ENCODE measurements at regions not wholly inside any gene's neighbourhood (a gene's known extent, or its start where the extent isn't known, plus 50 kb on each side); places are given as distances from the start of the nearest gene placed in this dataset.
"Not testable (repeated sequence)": the region's sequence is repeated elsewhere in the genome, so short reads cannot be mapped to it uniquely, and the experiment has no call there.

DNA sequence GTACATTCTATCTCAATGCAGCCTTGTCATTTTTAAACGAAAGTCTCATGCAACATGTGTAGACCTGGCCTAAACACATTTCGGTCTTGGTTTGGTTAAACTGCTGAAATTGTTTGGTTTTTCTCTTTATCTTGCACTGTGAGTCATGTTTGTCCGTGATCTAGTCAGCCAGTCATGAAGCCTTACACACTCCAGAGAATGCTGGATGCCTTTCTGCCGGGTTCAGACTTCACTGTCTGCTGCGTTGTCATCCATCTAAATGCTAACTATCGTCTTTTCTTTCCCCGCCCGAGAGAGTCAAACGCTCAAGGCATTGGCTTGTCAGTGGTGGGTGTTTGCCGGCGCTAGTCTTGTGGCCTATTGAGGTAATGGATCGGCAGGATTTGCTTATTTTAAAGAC, 1194.6 kb upstream of the WWC1 start:
- Histone ChIP-seq H2AFZ (ENCODE audit: low read depth, low read length) (no peak overlapping the region), H3K4me3 (ENCODE audit: low read length) (no peak overlapping the region), H3K27me3 (ENCODE audit: insufficient read depth, low read length) (no peaks in the 10 kb centered on the region), H3K9me3 (ENCODE audit: low read length) (no peaks in the 10 kb centered on the region), H3K4me1 (ENCODE audit: insufficient read depth, low read length) (peaks cover 7% of the 10 kb centered on the region), H3K36me3 (ENCODE audit: insufficient read depth, low read length) (no peaks in the 10 kb centered on the region)

DNA sequence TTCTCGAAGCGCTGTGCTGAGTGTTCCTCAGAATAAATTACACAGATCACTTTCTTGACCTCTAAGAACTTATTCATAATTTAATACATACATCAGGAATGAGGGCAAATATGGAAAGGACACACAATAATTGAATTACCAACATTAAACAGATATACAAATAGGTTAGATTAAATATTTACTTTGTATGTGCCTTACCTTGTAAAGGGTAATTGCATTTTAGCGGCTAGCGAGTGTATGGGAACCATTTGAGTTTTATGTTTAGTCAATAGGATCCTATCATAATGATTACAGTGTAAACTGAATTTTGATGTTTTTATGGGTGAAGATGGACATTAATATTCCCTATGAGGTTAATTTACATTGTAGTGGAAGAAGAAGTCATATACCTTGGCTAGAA, 1187.1 kb upstream of the WWC1 start:
- Histone ChIP-seq H2AFZ (ENCODE audit: low read depth, low read length) (no peak overlapping the region), H3K36me3 (ENCODE audit: insufficient read depth, low read length) (no peaks in the 10 kb centered on the region), H3K4me3 (ENCODE audit: low read length) (no peak overlapping the region), H3K4me1 (ENCODE audit: insufficient read depth, low read length) (no peaks in the 10 kb centered on the region), H3K9me3 (ENCODE audit: low read length) (peaks cover 2% of the 10 kb centered on the region), H3K27me3 (ENCODE audit: insufficient read depth, low read length) (no peaks in the 10 kb centered on the region)

GRCh38 chr5:167105941-167106340, 1185.5 kb upstream of the WWC1 start:
- Histone ChIP-seq H3K36me3 (ENCODE audit: insufficient read depth, low read length) (no peaks in the 10 kb centered on the region), H3K9me3 (ENCODE audit: low read length) (peaks cover 2% of the 10 kb centered on the region), H3K27me3 (ENCODE audit: insufficient read depth, low read length) (no peaks in the 10 kb centered on the region), H3K4me1 (ENCODE audit: insufficient read depth, low read length) (no peaks in the 10 kb centered on the region), H3K4me3 (ENCODE audit: low read length) (no peak overlapping the region), H2AFZ (ENCODE audit: low read depth, low read length) (no peak overlapping the region)

DNA sequence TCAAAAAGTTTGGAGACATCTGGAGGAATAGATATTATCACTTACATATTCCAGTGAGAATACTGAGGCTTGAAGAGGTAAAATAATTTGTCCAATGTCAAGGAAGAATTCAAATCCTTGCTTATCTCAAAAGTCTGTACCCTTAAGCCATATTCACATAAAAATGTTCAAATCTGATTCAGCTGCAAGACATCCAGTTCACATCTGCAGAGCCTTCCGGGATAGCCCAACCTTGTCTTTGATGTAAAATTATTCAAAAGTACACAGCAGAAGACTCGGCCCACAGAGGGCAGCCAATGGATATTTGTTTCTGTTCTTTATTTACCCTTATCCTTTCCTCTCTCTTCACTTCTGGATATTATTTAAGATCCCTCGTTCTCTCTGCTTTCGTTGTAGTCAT, 1183.8 kb upstream of the WWC1 start:
- no peak overlapping the region for H3K4me3 ChIP-seq (ENCODE audit: low read length)
- H3K27me3 ChIP-seq (ENCODE audit: insufficient read depth, low read length): no peaks in the 10 kb centered on the region
- no peaks in the 10 kb centered on the region for H3K36me3 ChIP-seq (ENCODE audit: insufficient read depth, low read length)
- peaks cover 2% of the 10 kb centered on the region for H3K9me3 ChIP-seq (ENCODE audit: low read length)
- H3K4me1 ChIP-seq (ENCODE audit: insufficient read depth, low read length): no peaks in the 10 kb centered on the region
- H2AFZ ChIP-seq (ENCODE audit: low read depth, low read length): no peak overlapping the region

DNA sequence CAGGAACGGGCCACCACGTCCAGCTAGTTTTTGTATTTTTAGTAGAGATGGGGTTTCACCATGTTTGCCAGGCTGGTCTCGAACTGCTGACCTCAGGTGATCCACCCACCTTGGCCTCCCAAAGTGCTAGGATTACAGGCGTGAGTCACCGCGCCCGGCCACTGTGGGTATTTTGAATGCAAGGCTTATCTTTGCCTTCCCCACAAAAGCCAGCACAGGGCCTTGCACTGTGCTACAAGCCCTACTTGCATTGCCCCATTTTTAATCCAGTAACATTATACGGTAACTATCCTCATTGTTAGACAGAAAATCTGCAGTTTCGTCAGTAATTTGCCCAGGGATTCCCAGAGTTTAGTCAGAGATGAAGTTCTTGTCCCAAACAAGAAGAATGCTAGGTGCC, 1183.2 kb upstream of the WWC1 start:
- H3K4me3 ChIP-seq (ENCODE audit: low read length); H3K4me1 ChIP-seq (ENCODE audit: insufficient read depth, low read length); H2AFZ ChIP-seq (ENCODE audit: low read depth, low read length); H3K27me3 ChIP-seq (ENCODE audit: insufficient read depth, low read length); H3K9me3 ChIP-seq (ENCODE audit: low read length); H3K36me3 ChIP-seq (ENCODE audit: insufficient read depth, low read length): not testable (repeated sequence)

GRCh38 chr5:167112556-167112955, 1178.9 kb upstream of the WWC1 start:
- no peaks in the 10 kb centered on the region for H3K36me3 ChIP-seq (ENCODE audit: insufficient read depth, low read length)
- H3K27me3 ChIP-seq (ENCODE audit: insufficient read depth, low read length): no peaks in the 10 kb centered on the region
- no peak overlapping the region for H2AFZ ChIP-seq (ENCODE audit: low read depth, low read length)
- H3K4me3 ChIP-seq (ENCODE audit: low read length): no peak overlapping the region
- peaks cover 5% of the 10 kb centered on the region for H3K9me3 ChIP-seq (ENCODE audit: low read length)
- no peaks in the 10 kb centered on the region for H3K4me1 ChIP-seq (ENCODE audit: insufficient read depth, low read length)

GRCh38 chr5:167122267-167122666, 1169.2 kb upstream of the WWC1 start:
- H3K4me3 ChIP-seq (ENCODE audit: low read length): no peak overlapping the region
- H2AFZ ChIP-seq (ENCODE audit: low read depth, low read length): no peak overlapping the region
- H3K36me3 ChIP-seq (ENCODE audit: insufficient read depth, low read length): no peaks in the 10 kb centered on the region
- H3K9me3 ChIP-seq (ENCODE audit: low read length): no peaks in the 10 kb centered on the region
- no peaks in the 10 kb centered on the region for H3K27me3 ChIP-seq (ENCODE audit: insufficient read depth, low read length)
- no peaks in the 10 kb centered on the region for H3K4me1 ChIP-seq (ENCODE audit: insufficient read depth, low read length)

GRCh38 chr5:167123126-167123525, 1168.3 kb upstream of the WWC1 start:
- H2AFZ ChIP-seq (ENCODE audit: low read depth, low read length): no peak overlapping the region
- no peaks in the 10 kb centered on the region for H3K27me3 ChIP-seq (ENCODE audit: insufficient read depth, low read length)
- no peak overlapping the region for H3K4me3 ChIP-seq (ENCODE audit: low read length)
- no peaks in the 10 kb centered on the region for H3K36me3 ChIP-seq (ENCODE audit: insufficient read depth, low read length)
- H3K9me3 ChIP-seq (ENCODE audit: low read length): no peaks in the 10 kb centered on the region
- no peaks in the 10 kb centered on the region for H3K4me1 ChIP-seq (ENCODE audit: insufficient read depth, low read length)

GRCh38 chr5:167128581-167128980, 1162.9 kb upstream of the WWC1 start:
- Histone ChIP-seq H3K9me3 (ENCODE audit: low read length) (no peaks in the 10 kb centered on the region), H3K4me1 (ENCODE audit: insufficient read depth, low read length) (no peaks in the 10 kb centered on the region), H3K4me3 (ENCODE audit: low read length) (no peak overlapping the region), H2AFZ (ENCODE audit: low read depth, low read length) (no peak overlapping the region), H3K27me3 (ENCODE audit: insufficient read depth, low read length) (no peaks in the 10 kb centered on the region), H3K36me3 (ENCODE audit: insufficient read depth, low read length) (no peaks in the 10 kb centered on the region)

- Histone ChIP-seq H2AFZ (ENCODE audit: low read depth, low read length) (no peak overlapping the region), H3K4me3 (ENCODE audit: low read length) (no peak overlapping the region), H3K9me3 (ENCODE audit: low read length) (no peaks in the 10 kb centered on the region), H3K4me1 (ENCODE audit: insufficient read depth, low read length) (peaks cover 3% of the 10 kb centered on the region), H3K36me3 (ENCODE audit: insufficient read depth, low read length) (no peaks in the 10 kb centered on the region), H3K27me3 (ENCODE audit: insufficient read depth, low read length) (no peaks in the 10 kb centered on the region)
Measured at GRCh38 chr5:167140548-167141291, 1150.7 kb upstream of the WWC1 start.

GRCh38 chr5:167143716-167144115, 1147.7 kb upstream of the WWC1 start:
- H3K27me3 ChIP-seq (ENCODE audit: insufficient read depth, low read length): no peaks in the 10 kb centered on the region
- no peak overlapping the region for H3K4me3 ChIP-seq (ENCODE audit: low read length)
- H2AFZ ChIP-seq (ENCODE audit: low read depth, low read length): no peak overlapping the region
- no peaks in the 10 kb centered on the region for H3K36me3 ChIP-seq (ENCODE audit: insufficient read depth, low read length)
- H3K4me1 ChIP-seq (ENCODE audit: insufficient read depth, low read length): peaks cover 7% of the 10 kb centered on the region
- no peaks in the 10 kb centered on the region for H3K9me3 ChIP-seq (ENCODE audit: low read length)

- H2AFZ ChIP-seq (ENCODE audit: low read depth, low read length): peak overlapping the region; percentile 5
- no peaks in the 10 kb centered on the region for H3K9me3 ChIP-seq (ENCODE audit: low read length)
- no peaks in the 10 kb centered on the region for H3K27me3 ChIP-seq (ENCODE audit: insufficient read depth, low read length)
Measured at GRCh38 chr5:167145841-167146240, 1145.6 kb upstream of the WWC1 start.

DNA sequence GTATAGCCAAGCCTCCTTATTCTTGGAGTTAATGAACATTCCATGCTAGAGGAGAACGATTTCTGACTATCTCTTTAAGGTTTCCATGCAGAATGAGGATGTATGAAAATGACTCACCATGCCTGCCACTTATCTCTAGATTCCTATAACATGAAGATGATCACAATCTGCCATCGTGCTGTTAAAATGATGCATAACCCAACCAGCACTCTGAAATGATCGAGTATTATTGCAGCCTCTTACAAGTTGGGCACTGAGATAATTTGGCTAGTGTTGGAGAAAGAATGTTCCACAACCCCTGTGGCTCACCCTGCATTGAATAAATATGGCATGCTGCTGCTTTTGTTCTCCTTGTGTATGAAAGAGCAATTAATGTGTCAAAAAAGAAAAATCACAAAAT, 1143.6 kb upstream of the WWC1 start:
- no peak overlapping the region for H3K4me3 ChIP-seq (ENCODE audit: low read length)
- no peak overlapping the region for H2AFZ ChIP-seq (ENCODE audit: low read depth, low read length)
- no peaks in the 10 kb centered on the region for H3K27me3 ChIP-seq (ENCODE audit: insufficient read depth, low read length)
- H3K36me3 ChIP-seq (ENCODE audit: insufficient read depth, low read length): no peaks in the 10 kb centered on the region
- H3K9me3 ChIP-seq (ENCODE audit: low read length): no peaks in the 10 kb centered on the region
- H3K4me1 ChIP-seq (ENCODE audit: insufficient read depth, low read length): peaks cover 5% of the 10 kb centered on the region

More at GRCh38 chr5:167145841-167146240, 1145.6 kb upstream of the WWC1 start:
- peaks cover 6% of the 10 kb centered on the region for H3K4me1 ChIP-seq (ENCODE audit: insufficient read depth, low read length)
- H3K4me3 ChIP-seq (ENCODE audit: low read length): no peak overlapping the region
- H3K36me3 ChIP-seq (ENCODE audit: insufficient read depth, low read length): no peaks in the 10 kb centered on the region

DNA sequence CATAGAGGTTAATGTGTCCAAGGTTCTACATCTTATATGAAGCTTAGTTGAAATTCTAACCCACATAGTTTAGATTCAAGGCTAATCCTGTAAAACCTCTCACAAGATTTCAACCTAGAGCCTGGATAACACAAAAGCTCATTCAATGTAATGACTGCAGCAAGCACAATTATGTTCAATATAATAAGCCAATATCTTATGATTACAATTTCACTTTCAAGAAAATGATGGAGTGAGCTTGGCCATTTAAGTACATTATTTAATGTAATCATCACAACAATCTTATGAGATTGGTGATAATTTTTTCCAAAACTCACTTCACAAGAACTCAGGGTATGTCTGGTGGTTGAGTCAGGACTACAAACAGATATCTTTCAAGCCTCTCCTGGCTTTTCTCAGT, 1140.8 kb upstream of the WWC1 start:
- Histone ChIP-seq H3K4me1 (ENCODE audit: insufficient read depth, low read length) (peaks cover 5% of the 10 kb centered on the region), H3K4me3 (ENCODE audit: low read length) (no peak overlapping the region), H3K27me3 (ENCODE audit: insufficient read depth, low read length) (no peaks in the 10 kb centered on the region), H3K36me3 (ENCODE audit: insufficient read depth, low read length) (no peaks in the 10 kb centered on the region), H2AFZ (ENCODE audit: low read depth, low read length) (no peak overlapping the region), H3K9me3 (ENCODE audit: low read length) (no peaks in the 10 kb centered on the region)

Measured in neuron (in vitro differentiated cells).